PC-3 (cell line): ENCODE measurements at regions not wholly inside any gene's neighbourhood (a gene's known extent, or its start where the extent isn't known, plus 50 kb on each side); places are given as distances from the start of the nearest gene placed in this dataset.

Source experiments
- ATAC-seq: fragments of 200-7000 bp; cut with Tn5 transposase; 2 replicates; pipeline ENCODE4 v1.9.1; 2020; ENCODE audit warnings: mild to moderate bottlenecking, moderate library complexity
- BruUV-seq: library from RNA; stranded (reverse); fragments of 400-500 nt; replicated peaks from 2 replicates; lab custom pipeline; 2021; lab: Mats Ljungman, UMichigan
- CTCF ChIA-PET: fragments of 300-600 bp; sonication (Branson Sonifier 250); formaldehyde crosslinking; loops from one replicate; lab custom pipeline; 2022; ENCODE audit warnings: antibody characterized with exemption; lab: Charles Lee
- POLR2A ChIA-PET: fragments of 300-600 bp; sonication (Branson Sonifier 250); formaldehyde crosslinking; loops from one replicate; lab custom pipeline; 2022; ENCODE audit warnings: antibody characterized with exemption; ENCODE audit not compliant: unreplicated experiment; lab: Charles Lee
- DNase-seq: peaks from one replicate; pipeline ENCODE4 v3.0.0-alpha.2; 2015
- H2AFZ ChIP-seq: fragments of 300-600 bp; sonication (generic); 2 replicates; pipeline ENCODE4 v1.6.0; 2016; ENCODE audit warnings: antibody characterized with exemption, low read length
- H3F3A ChIP-seq: fragments of 300-600 bp; sonication (generic); one replicate; pipeline ENCODE4 v1.6.0; 2017; ENCODE audit warnings: antibody characterized with exemption, low read length, control low read depth, mild to moderate bottlenecking; ENCODE audit not compliant: unreplicated experiment
- H3K27ac ChIP-seq: fragments of 300-600 bp; sonication (generic); 2 replicates; pipeline ENCODE4 v1.5.1; 2016; ENCODE audit warnings: mild to moderate bottlenecking, low read length
- H3K27me3 ChIP-seq: fragments of 300-600 bp; sonication (generic); 2 replicates; pipeline ENCODE4 v1.6.1; 2016; ENCODE audit warnings: low read length, mixed read lengths
- H3K36me3 ChIP-seq: fragments of 300-600 bp; sonication (generic); 2 replicates; pipeline ENCODE4 v1.6.1; 2016; ENCODE audit warnings: low read depth, mixed run types, low read length, mixed read lengths
- H3K4me1 ChIP-seq: fragments of 300-600 bp; sonication (generic); 2 replicates; pipeline ENCODE4 v1.5.1; 2016; ENCODE audit warnings: low read length; ENCODE audit not compliant: insufficient read depth
- H3K4me2 ChIP-seq: fragments of 300-600 bp; sonication (generic); 2 replicates; pipeline ENCODE4 v1.6.0; 2016; ENCODE audit warnings: low read length
- H3K4me3 ChIP-seq: fragments of 300-600 bp; sonication (generic); 2 replicates; pipeline ENCODE4 v1.5.1; 2016; ENCODE audit warnings: mild to moderate bottlenecking, low read length, mixed read lengths
- H3K79me2 ChIP-seq: fragments of 300-600 bp; sonication (generic); 2 replicates; pipeline ENCODE4 v1.6.1; 2017; ENCODE audit warnings: low read length, mixed read lengths
- H3K9ac ChIP-seq: fragments of 300-600 bp; sonication (generic); 2 replicates; pipeline ENCODE4 v1.6.0; 2016; ENCODE audit warnings: mild to moderate bottlenecking, low read length
- H3K9me2 ChIP-seq: fragments of 300-600 bp; sonication (generic); replicated peaks from 2 replicates; pipeline ENCODE4 v1.6.1; 2016; ENCODE audit warnings: mixed run types, low read length, mixed read lengths
- H3K9me3 ChIP-seq: fragments of 300-600 bp; sonication (generic); 2 replicates; pipeline ENCODE4 v1.6.1; 2016; ENCODE audit warnings: low read length, mixed read lengths
- H4K20me1 ChIP-seq: fragments of 300-600 bp; sonication (generic); 2 replicates; pipeline ENCODE4 v1.6.1; 2016; ENCODE audit warnings: low read length, mixed read lengths
- EZH2 ChIP-seq: fragments of 300-600 bp; sonication (generic); IDR thresholded peaks from one replicate; pipeline ENCODE4 v1.6.1; 2017; ENCODE audit warnings: antibody characterized with exemption, mild to moderate bottlenecking, low read length; ENCODE audit not compliant: unreplicated experiment
- EZH2phosphoT487 ChIP-seq: fragments of 300-600 bp; sonication (generic); IDR thresholded peaks from 2 replicates; pipeline ENCODE4 v1.6.1; 2018; ENCODE audit warnings: mild to moderate bottlenecking, antibody characterized with exemption, low read length, borderline replicate concordance
- intact Hi-C: fragments of 100-400 bp; cut with micrococcal nuclease; formaldehyde crosslinking; loops from 2 replicates; pipeline ENCODE4 v1.9.0; 2023
- TF ChIP-seq, protein P1 (sequence below): fragments of 300-600 bp; sonication (generic); conservative IDR thresholded peaks from 2 replicates; pipeline ENCODE4 v1.5.1; 2017; ENCODE audit warnings: antibody characterized with exemption, low read depth, mild to moderate bottlenecking, low read length

DNA sequence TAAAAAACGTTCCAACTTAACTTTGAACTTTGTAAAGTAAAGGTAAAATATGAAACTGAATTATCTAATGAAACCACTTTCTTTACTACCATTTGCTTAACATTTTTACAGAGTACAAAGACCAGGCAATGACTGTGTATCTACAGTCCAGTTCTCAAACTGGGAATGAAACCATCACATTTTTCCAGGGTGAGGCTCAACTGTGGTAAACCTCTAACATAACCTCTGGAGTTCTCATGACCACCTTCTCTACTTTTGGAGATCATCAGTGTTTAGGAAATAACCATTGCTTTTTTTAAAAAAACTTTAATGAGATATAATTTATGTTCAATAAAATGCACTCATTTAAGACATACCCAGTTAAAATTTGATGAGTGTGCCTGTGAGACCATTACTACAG, 223.5 kb downstream of the RNF152 start:
- no peaks in the 10 kb centered on the region for H3K79me2 ChIP-seq
- no peaks in the 10 kb centered on the region for H3K9me2 ChIP-seq
- TF ChIP-seq EZH2, result no peak
- TF ChIP-seq, protein P1, sequence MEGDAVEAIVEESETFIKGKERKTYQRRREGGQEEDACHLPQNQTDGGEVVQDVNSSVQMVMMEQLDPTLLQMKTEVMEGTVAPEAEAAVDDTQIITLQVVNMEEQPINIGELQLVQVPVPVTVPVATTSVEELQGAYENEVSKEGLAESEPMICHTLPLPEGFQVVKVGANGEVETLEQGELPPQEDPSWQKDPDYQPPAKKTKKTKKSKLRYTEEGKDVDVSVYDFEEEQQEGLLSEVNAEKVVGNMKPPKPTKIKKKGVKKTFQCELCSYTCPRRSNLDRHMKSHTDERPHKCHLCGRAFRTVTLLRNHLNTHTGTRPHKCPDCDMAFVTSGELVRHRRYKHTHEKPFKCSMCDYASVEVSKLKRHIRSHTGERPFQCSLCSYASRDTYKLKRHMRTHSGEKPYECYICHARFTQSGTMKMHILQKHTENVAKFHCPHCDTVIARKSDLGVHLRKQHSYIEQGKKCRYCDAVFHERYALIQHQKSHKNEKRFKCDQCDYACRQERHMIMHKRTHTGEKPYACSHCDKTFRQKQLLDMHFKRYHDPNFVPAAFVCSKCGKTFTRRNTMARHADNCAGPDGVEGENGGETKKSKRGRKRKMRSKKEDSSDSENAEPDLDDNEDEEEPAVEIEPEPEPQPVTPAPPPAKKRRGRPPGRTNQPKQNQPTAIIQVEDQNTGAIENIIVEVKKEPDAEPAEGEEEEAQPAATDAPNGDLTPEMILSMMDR, result no peak
- no peak for TF ChIP-seq EZH2phosphoT487
- no peak overlapping the region for H3K9ac ChIP-seq
- H3K4me2 ChIP-seq, result no peak overlapping the region
- H3K4me3 ChIP-seq, result no peak overlapping the region
- ATAC-seq, result no peak
- H3K27me3 ChIP-seq, result peaks cover 19% of the 10 kb centered on the region
- ChIA-PET POLR2A (no interaction called here), CTCF (no interaction called here)
- no peaks in the 10 kb centered on the region for H3F3A ChIP-seq
- no peaks in the 10 kb centered on the region for H3K36me3 ChIP-seq
- H2AFZ ChIP-seq, result no peak overlapping the region
- intact Hi-C loops, result no loop called here
- H3K4me1 ChIP-seq, result no peaks in the 10 kb centered on the region
- no peak for DNase-seq
- no peaks in the 10 kb centered on the region for H4K20me1 ChIP-seq
- no TSS peak for BruUV-seq
- no peaks in the 10 kb centered on the region for H3K9me3 ChIP-seq
- no peak overlapping the region for H3K27ac ChIP-seq

DNA sequence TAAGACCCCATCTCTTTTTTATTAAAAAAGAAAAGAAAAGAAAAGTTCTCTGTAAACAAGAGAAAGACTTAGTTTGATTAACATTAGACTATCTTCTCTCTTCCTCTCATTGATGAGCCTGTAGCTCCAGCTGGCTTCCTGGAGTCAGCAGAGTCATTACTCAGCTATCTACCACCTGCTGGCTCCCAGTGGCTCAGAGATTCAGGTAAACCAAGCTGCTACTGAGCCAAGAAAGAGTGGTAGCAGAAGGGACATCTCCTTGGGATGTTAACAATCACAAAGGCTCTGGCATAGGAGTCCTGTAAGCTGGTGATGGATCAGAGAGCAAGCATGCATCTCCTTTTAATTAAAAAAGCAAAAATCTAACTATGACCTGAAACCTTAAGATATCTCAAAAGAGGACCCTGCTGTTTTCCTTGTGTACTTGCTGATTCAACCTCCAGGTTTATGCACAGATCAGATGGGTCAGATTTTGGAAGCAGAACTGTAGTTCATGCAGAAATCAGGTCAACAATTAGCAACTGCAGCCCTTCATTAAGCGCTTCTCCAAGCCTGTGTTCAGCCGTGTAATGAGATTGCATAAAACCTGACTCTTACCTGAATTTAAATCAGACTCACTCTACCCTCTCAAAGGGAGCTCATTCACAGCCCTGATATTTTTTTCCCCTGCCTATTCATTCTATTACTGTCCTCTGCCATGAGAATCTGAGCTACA, 225.8 kb downstream of the RNF152 start:
- H3K9me2 ChIP-seq, result no peaks in the 10 kb centered on the region
- H3K9me3 ChIP-seq, result no peaks in the 10 kb centered on the region
- H3K4me2 ChIP-seq, result no peak overlapping the region
- peaks cover 12% of the 10 kb centered on the region for H3K27me3 ChIP-seq
- H4K20me1 ChIP-seq, result no peaks in the 10 kb centered on the region
- H3K9ac ChIP-seq, result no peak overlapping the region
- no peaks in the 10 kb centered on the region for H3K36me3 ChIP-seq
- no peaks in the 10 kb centered on the region for H3F3A ChIP-seq
- ATAC-seq, result no peak
- no peak overlapping the region for H3K4me3 ChIP-seq
- no peak overlapping the region for H2AFZ ChIP-seq
- no TSS peak for BruUV-seq
- intact Hi-C loops, result no loop called here
- H3K27ac ChIP-seq, result no peak overlapping the region
- POLR2A ChIA-PET, result no interaction called here
- no peak for DNase-seq
- no peaks in the 10 kb centered on the region for H3K4me1 ChIP-seq
- H3K79me2 ChIP-seq, result no peaks in the 10 kb centered on the region
- TF ChIP-seq EZH2, result no peak
- TF ChIP-seq, protein P1, result no peak
- no peak for TF ChIP-seq EZH2phosphoT487
- CTCF ChIA-PET, result no interaction called here

DNA sequence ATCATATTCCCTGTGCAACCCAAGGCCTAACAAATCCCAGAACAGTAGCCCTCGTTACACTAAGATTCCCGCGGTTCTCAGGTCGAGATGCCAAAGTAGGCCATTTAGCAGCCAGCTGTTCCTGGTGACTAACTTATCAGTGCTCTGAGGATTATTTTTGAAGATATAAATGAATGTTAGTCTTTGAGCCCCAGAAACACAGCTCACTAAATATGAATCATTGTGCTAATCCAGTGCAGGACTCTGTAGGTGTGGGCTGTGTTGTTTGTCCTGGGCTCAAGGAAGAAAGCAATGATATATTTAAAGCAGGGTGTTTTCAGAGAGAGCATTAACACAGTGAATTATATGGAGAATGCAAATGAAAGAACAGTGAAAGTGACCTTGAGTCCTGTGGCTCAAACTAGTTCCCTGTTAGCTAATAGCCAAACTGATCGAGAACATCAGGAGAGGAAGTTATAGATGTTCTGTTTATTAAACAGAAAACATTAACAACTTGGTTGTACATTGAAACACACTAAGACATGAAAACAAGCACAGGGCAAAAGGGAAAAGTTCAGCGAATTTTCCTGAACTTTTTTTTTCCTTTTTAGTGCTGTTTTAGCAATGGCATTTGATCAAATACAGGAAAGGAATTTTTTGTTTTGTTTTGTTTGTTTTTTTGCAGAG, 228.3 kb downstream of the RNF152 start:
- Histone ChIP-seq H3K27me3 (0 out of 2 replicates have a peak, but pooled peaks cover 3% of the 10 kb centered on the region), H3K4me3 (no peak overlapping the region), H4K20me1 (no peaks in the 10 kb centered on the region), H3K4me1 (no peaks in the 10 kb centered on the region), H3K9me2 (no peaks in the 10 kb centered on the region), H2AFZ (no peak overlapping the region), H3F3A (no peaks in the 10 kb centered on the region), H3K9ac (no peak overlapping the region), H3K27ac (no peak overlapping the region), H3K36me3 (no peaks in the 10 kb centered on the region), H3K79me2 (no peaks in the 10 kb centered on the region), H3K4me2 (no peak overlapping the region), H3K9me3 (no peaks in the 10 kb centered on the region)
- BruUV-seq, result no TSS peak
- DNase-seq (no peak), ATAC-seq (no peak)
- no peak for TF ChIP-seq EZH2phosphoT487
- CTCF ChIA-PET, result no interaction called here
- intact Hi-C loops, result no loop called here
- POLR2A ChIA-PET, result no interaction called here
